B cell (primary cell): ENCODE measurements at regions not wholly inside any gene's neighbourhood (a gene's known extent, or its start where the extent isn't known, plus 50 kb on each side); places are given as distances from the start of the nearest gene placed in this dataset.

ENCODE experiments used
- EZH2 ChIP-seq: IDR thresholded peaks from 2 replicates; pipeline ENCODE4 v1.6.1; 2012; ENCODE audit warnings: borderline replicate concordance, low read depth, mild to moderate bottlenecking, moderate library complexity, low read length; ENCODE audit not compliant: insufficient read depth, poor library complexity, severe bottlenecking
- TF ChIP-seq, protein P1 (sequence below): fragments of 200-600 bp; IDR thresholded peaks from one replicate; pipeline ENCODE4 v1.8.0; 2022; ENCODE audit warnings: antibody characterized with exemption, mild to moderate bottlenecking

DNA sequence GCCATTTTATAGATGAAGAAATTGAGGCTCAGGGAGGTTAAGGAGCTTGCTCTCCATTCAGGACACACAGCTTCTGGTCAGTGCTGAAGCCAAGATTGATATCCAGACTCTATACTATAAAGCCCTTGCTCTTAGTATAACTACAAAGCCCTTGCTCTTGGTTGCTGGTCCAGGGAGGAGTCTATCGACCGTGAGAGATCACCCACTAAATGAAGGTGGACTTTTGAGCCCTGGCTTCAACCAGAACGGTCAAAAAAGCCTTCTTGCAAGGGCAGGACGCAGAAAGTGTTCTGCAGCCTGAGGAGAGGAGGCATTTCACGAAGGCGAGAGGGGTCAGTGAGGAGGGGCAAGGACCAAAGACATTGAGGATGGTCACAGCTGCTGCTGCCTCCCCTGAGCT, 176.3 kb downstream of the CYP26A1 start:
- TF ChIP-seq EZH2 = no peak
- TF ChIP-seq, protein P1, sequence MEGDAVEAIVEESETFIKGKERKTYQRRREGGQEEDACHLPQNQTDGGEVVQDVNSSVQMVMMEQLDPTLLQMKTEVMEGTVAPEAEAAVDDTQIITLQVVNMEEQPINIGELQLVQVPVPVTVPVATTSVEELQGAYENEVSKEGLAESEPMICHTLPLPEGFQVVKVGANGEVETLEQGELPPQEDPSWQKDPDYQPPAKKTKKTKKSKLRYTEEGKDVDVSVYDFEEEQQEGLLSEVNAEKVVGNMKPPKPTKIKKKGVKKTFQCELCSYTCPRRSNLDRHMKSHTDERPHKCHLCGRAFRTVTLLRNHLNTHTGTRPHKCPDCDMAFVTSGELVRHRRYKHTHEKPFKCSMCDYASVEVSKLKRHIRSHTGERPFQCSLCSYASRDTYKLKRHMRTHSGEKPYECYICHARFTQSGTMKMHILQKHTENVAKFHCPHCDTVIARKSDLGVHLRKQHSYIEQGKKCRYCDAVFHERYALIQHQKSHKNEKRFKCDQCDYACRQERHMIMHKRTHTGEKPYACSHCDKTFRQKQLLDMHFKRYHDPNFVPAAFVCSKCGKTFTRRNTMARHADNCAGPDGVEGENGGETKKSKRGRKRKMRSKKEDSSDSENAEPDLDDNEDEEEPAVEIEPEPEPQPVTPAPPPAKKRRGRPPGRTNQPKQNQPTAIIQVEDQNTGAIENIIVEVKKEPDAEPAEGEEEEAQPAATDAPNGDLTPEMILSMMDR = no peak
